BLaER1 (cell line): ENCODE measurements at regions not wholly inside any gene's neighbourhood (a gene's known extent, or its start where the extent isn't known, plus 50 kb on each side); places are given as distances from the start of the nearest gene placed in this dataset.

Experiments
- H3K27ac ChIP-seq: shearing (Covaris generic); formaldehyde crosslinking; 2 replicates; pipeline ENCODE4 v1.8.1; 2022
- H3K27me3 ChIP-seq: shearing (Covaris generic); formaldehyde crosslinking; 2 replicates; pipeline ENCODE4 v1.8.1; 2022
- H3K36me3 ChIP-seq: shearing (Covaris generic); formaldehyde crosslinking; 2 replicates; pipeline ENCODE4 v1.8.1; 2022
- H3K4me1 ChIP-seq: shearing (Covaris generic); formaldehyde crosslinking; 2 replicates; pipeline ENCODE4 v1.8.1; 2022
- H3K4me2 ChIP-seq: shearing (Covaris generic); formaldehyde crosslinking; 2 replicates; pipeline ENCODE4 v1.8.1; 2022
- H3K4me3 ChIP-seq: shearing (Covaris generic); formaldehyde crosslinking; 2 replicates; pipeline ENCODE4 v1.8.1; 2022
- H3K9ac ChIP-seq: shearing (Covaris generic); formaldehyde crosslinking; 2 replicates; pipeline ENCODE4 v1.8.1; 2022
- H3K9me3 ChIP-seq: shearing (Covaris generic); formaldehyde crosslinking; 2 replicates; pipeline ENCODE4 v1.8.1; 2022
- H4K20me1 ChIP-seq: shearing (Covaris generic); formaldehyde crosslinking; 2 replicates; pipeline ENCODE4 v1.8.1; 2022
- Cebpa-rat ChIP-seq: shearing (Covaris generic); IDR thresholded peaks from 2 replicates; pipeline ENCODE4 v1.8.1; 2022

GRCh38 chr1:224486801-224487583 lies 52.4 kb upstream of the WDR26 start:
- Histone ChIP-seq H3K36me3 (no peaks in the 10 kb centered on the region), H3K4me2 (no peak overlapping the region), H3K9ac (no peak overlapping the region), H3K27ac (no peak overlapping the region), H4K20me1 (no peaks in the 10 kb centered on the region), H3K4me3 (no peak overlapping the region), H3K4me1 (no peaks in the 10 kb centered on the region), H3K27me3 (no peaks in the 10 kb centered on the region), H3K9me3 (no peaks in the 10 kb centered on the region)
- TF ChIP-seq Cebpa-rat = no peak

GRCh38 chr1:224488806-224489499 lies 54.4 kb upstream of the WDR26 start:
- Histone ChIP-seq H3K9ac (no peak overlapping the region), H3K4me1 (no peaks in the 10 kb centered on the region), H4K20me1 (no peaks in the 10 kb centered on the region), H3K27me3 (no peaks in the 10 kb centered on the region), H3K27ac (no peak overlapping the region), H3K9me3 (no peaks in the 10 kb centered on the region), H3K4me2 (no peak overlapping the region), H3K36me3 (no peaks in the 10 kb centered on the region), H3K4me3 (no peak overlapping the region)
- no peak for TF ChIP-seq Cebpa-rat

GRCh38 chr1:224489534-224490365 lies 55.2 kb upstream of the WDR26 start:
- no peaks in the 10 kb centered on the region for H3K36me3 ChIP-seq
- H3K4me2 ChIP-seq = no peak overlapping the region
- H4K20me1 ChIP-seq = no peaks in the 10 kb centered on the region
- H3K27ac ChIP-seq = no peak overlapping the region
- no peak for TF ChIP-seq Cebpa-rat
- H3K27me3 ChIP-seq = no peaks in the 10 kb centered on the region
- H3K4me3 ChIP-seq = no peak overlapping the region
- no peaks in the 10 kb centered on the region for H3K4me1 ChIP-seq
- no peak overlapping the region for H3K9ac ChIP-seq
- H3K9me3 ChIP-seq = no peaks in the 10 kb centered on the region

GRCh38 chr1:224490549-224491537 lies 56.2 kb upstream of the WDR26 start:
- Histone ChIP-seq H3K27ac (no peak overlapping the region), H4K20me1 (no peaks in the 10 kb centered on the region), H3K36me3 (no peaks in the 10 kb centered on the region), H3K4me3 (no peak overlapping the region), H3K27me3 (no peaks in the 10 kb centered on the region), H3K4me2 (no peak overlapping the region), H3K9me3 (no peaks in the 10 kb centered on the region), H3K4me1 (no peaks in the 10 kb centered on the region), H3K9ac (no peak overlapping the region)
- TF ChIP-seq Cebpa-rat = no peak

GRCh38 chr1:224492015-224492414 lies 57.4 kb upstream of the WDR26 start:
- Histone ChIP-seq H3K4me3 (no peak overlapping the region), H3K36me3 (no peaks in the 10 kb centered on the region), H3K9ac (no peak overlapping the region), H3K4me1 (0 out of 2 replicates have a peak, but pooled peaks cover under 1% of the 10 kb centered on the region), H3K27me3 (no peaks in the 10 kb centered on the region), H3K27ac (no peak overlapping the region), H3K9me3 (peaks cover 10% of the 10 kb centered on the region), H4K20me1 (no peaks in the 10 kb centered on the region), H3K4me2 (no peak overlapping the region)
- no peak for TF ChIP-seq Cebpa-rat

- no peak overlapping the region for H3K4me3 ChIP-seq
- no peaks in the 10 kb centered on the region for H3K27me3 ChIP-seq
- no peak for TF ChIP-seq Cebpa-rat
- H4K20me1 ChIP-seq = no peaks in the 10 kb centered on the region
- no peak overlapping the region for H3K9ac ChIP-seq
- no peaks in the 10 kb centered on the region for H3K36me3 ChIP-seq
- H3K9me3 ChIP-seq = peaks cover 11% of the 10 kb centered on the region
- peaks cover 7% of the 10 kb centered on the region for H3K4me1 ChIP-seq
- H3K4me2 ChIP-seq = no peak overlapping the region
- no peak overlapping the region for H3K27ac ChIP-seq
Observed at GRCh38 chr1:224492632-224493031, 58.0 kb upstream of the WDR26 start.

GRCh38 chr1:224493269-224493668 lies 58.7 kb upstream of the WDR26 start:
- Histone ChIP-seq H3K27ac (no peak overlapping the region), H3K27me3 (no peaks in the 10 kb centered on the region), H3K9ac (no peak overlapping the region), H3K4me2 (no peak overlapping the region), H3K4me1 (peaks cover 13% of the 10 kb centered on the region), H3K4me3 (no peak overlapping the region), H3K9me3 (peaks cover 11% of the 10 kb centered on the region), H3K36me3 (no peaks in the 10 kb centered on the region), H4K20me1 (no peaks in the 10 kb centered on the region)
- TF ChIP-seq Cebpa-rat = no peak

GRCh38 chr1:224494343-224494742 lies 59.7 kb upstream of the WDR26 start:
- H3K4me3 ChIP-seq = no peak overlapping the region
- H3K4me2 ChIP-seq = no peak overlapping the region
- H3K4me1 ChIP-seq = peaks cover 23% of the 10 kb centered on the region
- H3K9ac ChIP-seq = no peak overlapping the region
- no peak for TF ChIP-seq Cebpa-rat
- H3K36me3 ChIP-seq = no peaks in the 10 kb centered on the region
- H3K27me3 ChIP-seq = no peaks in the 10 kb centered on the region
- H3K27ac ChIP-seq = no peak overlapping the region
- no peaks in the 10 kb centered on the region for H4K20me1 ChIP-seq
- peaks cover 11% of the 10 kb centered on the region for H3K9me3 ChIP-seq

GRCh38 chr1:224495866-224496265 lies 61.3 kb upstream of the WDR26 start:
- Histone ChIP-seq H3K4me3 (no peak overlapping the region), H3K36me3 (no peaks in the 10 kb centered on the region), H3K27ac (no peak overlapping the region), H4K20me1 (no peaks in the 10 kb centered on the region), H3K4me2 (no peak overlapping the region), H3K9ac (no peak overlapping the region), H3K9me3 (peaks cover 11% of the 10 kb centered on the region), H3K4me1 (peaks cover 30% of the 10 kb centered on the region), H3K27me3 (no peaks in the 10 kb centered on the region)
- no peak for TF ChIP-seq Cebpa-rat
